GM19238 (cell line): ENCODE measurements at regions not wholly inside any gene's neighbourhood (a gene's known extent, or its start where the extent isn't known, plus 50 kb on each side); places are given as distances from the start of the nearest gene placed in this dataset.

Experiments used
- DNase-seq: peaks from one replicate; pipeline ENCODE4 v3.0.0; 2011; ENCODE audit warnings: low spot score; ENCODE audit not compliant: insufficient read length

DNA sequence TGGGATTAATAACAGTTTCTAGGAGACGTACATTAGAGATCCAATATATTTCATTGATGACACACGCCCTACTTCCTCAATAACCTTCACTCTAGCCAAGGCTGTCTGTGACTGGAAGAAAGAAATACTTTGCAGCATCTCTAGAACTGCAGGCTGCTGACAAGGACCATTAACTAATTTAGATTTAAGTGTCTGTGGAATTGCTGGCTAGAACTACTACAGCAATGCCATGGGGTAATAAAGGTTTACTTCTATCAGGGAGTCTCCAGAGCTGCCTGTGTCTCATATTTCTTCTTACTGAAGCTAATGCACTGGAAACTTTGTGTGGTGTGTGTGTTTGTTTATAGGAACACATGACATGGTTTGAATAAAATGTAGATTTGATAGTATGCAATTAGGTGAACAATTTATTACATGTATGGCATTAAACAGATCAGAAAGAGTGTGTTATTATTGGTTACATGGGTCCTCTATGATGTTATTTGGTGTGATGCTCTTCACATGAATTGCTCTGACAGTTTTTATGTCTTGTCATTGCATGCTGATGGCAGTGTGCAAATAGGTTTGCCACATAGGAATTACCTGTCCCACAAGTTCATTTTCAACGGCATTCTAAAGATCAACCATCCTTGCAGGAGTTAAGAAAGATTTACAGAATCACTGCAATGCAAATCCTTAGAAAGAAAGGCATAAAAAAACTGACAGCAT is 916.2 kb upstream of the CADM2 start:
- no peak for DNase-seq

DNA sequence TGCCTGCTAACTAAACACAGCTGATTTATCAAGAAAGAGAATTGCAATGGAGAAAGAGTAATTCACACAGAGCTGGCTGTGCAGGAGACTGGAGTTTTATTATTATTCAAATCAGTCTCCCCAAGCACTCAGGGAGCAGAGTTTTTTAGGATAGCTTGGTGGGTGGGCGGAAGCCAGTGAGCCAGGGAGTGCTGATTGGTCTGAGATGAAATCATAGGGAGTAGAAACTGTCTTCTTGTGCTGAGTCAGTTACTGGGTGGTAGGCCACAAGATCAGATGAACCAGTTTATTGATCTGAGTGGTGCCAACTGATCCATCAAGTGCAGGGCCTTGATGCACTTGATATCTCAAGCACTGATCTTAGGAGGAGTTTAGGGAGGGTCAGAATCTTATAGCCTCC is 891.9 kb upstream of the CADM2 start:
- no peak for DNase-seq

DNA sequence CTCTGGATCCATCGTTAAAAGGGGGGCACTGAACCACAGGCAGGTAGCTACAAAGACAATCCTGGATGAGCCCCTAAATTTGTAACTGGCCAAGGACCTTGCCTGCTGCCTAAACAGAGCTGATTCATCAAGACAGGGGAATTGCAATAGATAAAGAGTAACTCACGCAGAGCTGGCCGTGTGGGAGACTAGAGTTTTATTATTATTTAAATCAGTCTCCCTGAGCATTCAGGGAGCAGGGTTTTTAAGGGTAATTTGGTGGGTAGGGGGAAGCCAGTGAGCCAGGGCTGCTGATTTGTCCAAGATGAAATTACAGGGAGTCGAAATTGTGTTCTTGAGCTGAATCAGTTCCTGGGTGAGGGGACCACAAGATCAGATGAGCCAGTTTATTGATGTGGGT is 885.1 kb upstream of the CADM2 start:
- DNase-seq = no peak

DNA sequence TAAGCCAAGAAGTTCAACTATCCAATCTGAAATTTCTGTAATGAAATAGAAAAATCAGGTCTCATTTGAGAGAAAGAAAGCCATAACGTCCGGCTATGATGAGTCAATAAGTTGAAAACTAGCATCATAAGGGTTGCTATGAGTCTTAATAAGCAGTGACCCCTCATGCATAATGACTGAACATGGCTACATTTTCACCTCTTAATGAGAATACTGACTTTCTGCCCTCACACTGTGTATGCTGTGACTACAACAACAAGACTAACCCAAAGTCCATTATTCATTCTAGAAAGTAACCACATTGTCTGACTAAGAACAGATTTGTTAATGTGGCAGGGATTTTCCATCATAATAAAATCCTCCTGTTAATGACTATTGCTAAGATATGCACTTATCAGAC is 884.0 kb upstream of the CADM2 start:
- no peak for DNase-seq

- no peak for DNase-seq
Measured at GRCh38 chr3:84077479-84077878, 881.3 kb upstream of the CADM2 start.

- DNase-seq = no peak
Measured at GRCh38 chr3:84082726-84083125, 876.1 kb upstream of the CADM2 start.

DNA sequence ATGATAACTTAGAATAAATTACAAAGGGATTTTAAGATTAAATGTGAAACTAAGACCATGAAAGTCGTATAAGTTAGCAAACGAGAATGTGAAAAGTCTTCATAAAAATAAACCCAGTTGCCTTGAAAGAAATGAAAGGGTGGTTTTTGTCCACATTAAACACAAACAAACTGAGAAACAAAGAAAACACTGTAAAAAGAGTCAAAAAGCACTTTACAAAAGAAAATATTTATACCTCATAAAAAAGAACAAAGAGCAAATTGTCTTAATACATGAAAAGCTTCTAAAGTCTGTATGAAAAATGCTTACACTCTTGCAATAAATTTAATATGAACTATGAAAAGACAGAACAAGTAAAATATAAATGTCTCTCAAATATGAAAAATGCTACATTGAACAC is 865.9 kb upstream of the CADM2 start:
- no peak for DNase-seq

DNA sequence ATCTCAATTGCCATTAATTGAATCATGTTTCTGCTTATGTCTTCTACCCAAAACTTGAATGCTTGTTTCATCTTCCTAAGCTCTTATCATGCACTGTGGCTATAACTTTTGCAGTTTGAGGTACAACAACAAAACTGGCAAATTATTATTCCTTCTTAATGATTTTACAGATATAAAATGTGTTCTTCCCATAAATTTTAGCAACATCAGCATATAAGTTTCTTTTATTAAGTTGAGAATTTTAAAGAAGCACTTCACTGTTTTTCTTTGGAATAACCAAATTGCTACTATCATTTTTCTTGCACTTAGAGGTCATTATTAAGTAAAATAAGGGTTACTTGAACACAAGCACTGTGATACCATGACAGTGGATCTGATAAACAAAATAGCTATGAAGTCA is 862.6 kb upstream of the CADM2 start:
- DNase-seq = no peak

DNA sequence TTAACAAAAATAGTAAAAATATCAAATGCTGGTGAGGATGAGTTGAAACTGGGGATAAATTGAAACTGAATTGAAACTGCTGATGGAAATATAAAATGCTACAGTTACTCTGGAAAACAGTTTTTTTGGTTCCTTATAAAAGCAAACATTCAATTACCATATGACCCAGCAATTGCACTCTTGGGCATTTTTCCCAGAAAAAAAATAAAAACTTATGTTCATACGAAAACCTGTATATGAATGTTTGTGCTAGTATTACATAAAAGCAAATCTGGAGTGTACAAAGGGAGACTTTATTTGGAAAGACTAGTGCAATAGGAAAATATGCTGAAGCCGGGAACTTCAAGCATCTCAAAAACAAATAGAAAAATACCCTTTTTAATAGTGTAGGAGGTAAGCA is 857.9 kb upstream of the CADM2 start:
- no peak for DNase-seq

- no peak for DNase-seq
Measured at GRCh38 chr3:84108442-84108971, 850.3 kb upstream of the CADM2 start.

GRCh38 chr3:84109911-84110310 is 848.9 kb upstream of the CADM2 start:
- DNase-seq = no peak

GRCh38 chr3:84110787-84111186 is 848.0 kb upstream of the CADM2 start:
- no peak for DNase-seq

- no peak for DNase-seq
Measured at GRCh38 chr3:84125201-84125721, 833.5 kb upstream of the CADM2 start.

DNA sequence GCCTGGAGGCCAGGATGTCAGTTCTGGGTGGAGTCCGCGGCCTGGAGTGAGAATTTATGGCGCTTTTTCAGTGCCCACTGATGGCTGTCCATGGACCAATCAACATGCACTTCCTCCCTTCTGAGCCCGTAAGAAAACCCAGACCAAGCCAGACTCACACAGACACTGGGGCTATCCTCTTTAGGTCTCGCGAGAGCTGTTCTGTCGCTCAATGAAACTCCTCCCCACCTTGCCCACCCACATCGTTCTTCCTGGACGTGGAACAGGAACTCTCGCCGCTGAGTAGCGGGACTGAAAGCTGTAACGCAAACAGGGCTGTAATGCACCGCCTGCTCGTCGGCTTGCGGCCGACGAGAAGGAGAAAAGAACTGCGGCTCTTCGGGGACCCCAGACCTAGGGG is 833.0 kb upstream of the CADM2 start:
- DNase-seq = no peak

DNA sequence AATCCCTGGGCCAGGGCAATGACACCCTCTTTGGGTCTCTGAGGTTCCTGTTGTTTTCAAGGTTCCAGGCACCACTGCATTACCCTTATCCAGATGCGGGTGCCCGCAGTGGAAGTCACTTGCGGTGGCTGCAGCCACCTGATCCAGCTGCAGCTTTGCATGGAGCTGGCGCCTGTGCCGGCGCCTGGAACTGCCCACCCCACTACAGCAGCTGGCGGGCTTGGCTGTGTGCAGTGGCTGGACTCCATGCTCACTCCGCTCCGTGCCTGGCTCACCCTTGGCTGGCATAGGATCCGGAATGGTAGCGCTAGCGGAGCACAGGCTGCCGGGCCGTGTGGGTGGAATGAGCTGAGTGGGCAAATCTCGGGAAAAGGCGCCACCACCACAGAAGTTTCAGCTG is 832.6 kb upstream of the CADM2 start:
- DNase-seq = no peak

GRCh38 chr3:84128024-84128423 is 830.8 kb upstream of the CADM2 start:
- no peak for DNase-seq

- no peak for DNase-seq
Measured at GRCh38 chr3:84136425-84136824, 822.4 kb upstream of the CADM2 start.

- DNase-seq = no peak
Measured at GRCh38 chr3:84140631-84141030, 818.2 kb upstream of the CADM2 start.

GRCh38 chr3:84141571-84141970 is 817.2 kb upstream of the CADM2 start:
- DNase-seq = no peak

DNA sequence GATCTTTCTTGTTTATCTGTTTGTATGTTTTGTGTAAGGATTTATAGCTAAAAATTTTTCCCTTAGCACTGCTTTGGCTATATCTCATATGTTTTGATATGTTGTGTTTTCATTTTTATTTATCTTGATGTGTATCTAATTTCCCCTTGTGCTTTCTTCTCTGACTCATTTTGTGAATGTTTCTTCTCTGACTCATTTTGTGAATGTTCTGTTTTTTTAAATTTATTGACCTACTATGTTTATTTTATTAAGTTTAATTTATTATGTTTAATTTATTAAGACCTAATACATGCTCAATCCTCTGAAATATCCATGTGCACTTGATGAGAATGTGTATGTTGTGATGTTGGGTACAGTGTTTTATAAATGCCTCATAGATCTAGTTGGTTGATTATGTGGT is 793.5 kb upstream of the CADM2 start:
- no peak for DNase-seq

DNA sequence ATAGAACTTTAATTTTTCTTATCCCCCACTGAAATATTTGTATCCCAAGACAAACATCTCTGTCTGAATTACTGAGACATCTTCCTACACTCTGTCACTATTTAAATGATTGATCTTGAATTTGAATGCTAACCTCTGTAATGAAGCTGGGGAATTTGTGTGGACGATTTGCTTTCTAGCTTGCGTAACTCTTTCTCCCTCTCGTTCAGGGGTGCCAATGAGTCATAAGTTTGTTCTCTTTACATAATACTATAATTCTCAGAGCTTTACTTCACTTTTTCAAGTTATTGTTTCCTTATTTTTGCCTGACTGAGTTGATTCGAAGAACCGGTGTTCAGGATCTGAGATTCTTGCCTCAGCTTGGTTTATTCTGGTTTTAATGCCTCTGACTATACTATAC is 783.3 kb upstream of the CADM2 start:
- DNase-seq = no peak

DNA sequence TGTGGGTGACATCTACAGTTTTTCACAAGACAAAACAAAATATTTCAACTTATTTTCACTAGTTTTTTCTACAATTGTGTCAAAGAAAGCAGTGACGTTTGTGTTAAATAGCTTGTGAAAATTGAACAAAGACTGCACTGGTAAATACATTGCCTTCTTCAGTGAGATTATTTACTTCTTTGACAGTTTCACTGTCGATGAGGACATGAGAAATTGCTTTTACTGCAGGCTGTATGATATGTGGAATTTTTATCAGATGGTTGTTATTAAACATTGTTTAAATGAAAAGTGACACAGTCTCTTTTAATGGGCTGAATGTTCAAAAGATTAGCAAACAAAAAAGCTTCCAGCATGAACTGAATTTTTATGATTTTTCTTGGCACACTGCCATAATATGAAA is 773.9 kb upstream of the CADM2 start:
- no peak for DNase-seq

DNA sequence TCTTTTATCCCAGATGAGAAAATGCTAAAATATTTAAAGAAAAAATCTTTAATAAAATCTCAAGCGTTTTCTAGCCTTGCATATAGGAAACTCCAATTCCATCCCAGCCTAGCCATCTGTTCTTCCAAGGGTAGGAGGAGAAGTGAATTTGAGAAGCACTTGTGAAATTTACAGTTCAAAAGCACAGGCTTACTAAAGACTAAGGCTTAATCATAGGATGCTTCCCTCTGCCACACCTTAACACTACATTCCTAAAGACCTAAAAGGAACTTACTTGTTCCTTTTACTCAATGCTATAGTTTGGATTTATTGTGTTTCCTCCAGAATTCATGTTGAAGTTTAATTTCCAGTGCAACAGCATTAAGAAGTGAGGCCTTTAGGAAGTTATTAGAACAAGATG is 764.8 kb upstream of the CADM2 start:
- DNase-seq = no peak
